WTC11 (cell line): ENCODE measurements at regions not wholly inside any gene's neighbourhood (a gene's known extent, or its start where the extent isn't known, plus 50 kb on each side); places are given as distances from the start of the nearest gene placed in this dataset.

Source experiments
- ATAC-seq: fragments of 200-7000 bp; cut with Tn5 transposase; 2 replicates; pipeline ENCODE4 v1.10.0; 2021; ENCODE audit warnings: mild to moderate bottlenecking, moderate library complexity
- CTCF ChIA-PET: fragments of 300-600 bp; sonication (Branson Sonifier 250); formaldehyde crosslinking; loops from one replicate; lab custom pipeline; 2021; ENCODE audit warnings: antibody characterized with exemption; lab: Charles Lee
- POLR2A ChIA-PET: fragments of 350-600 bp; sonication (Branson Sonifier 250); formaldehyde crosslinking; loops from one replicate; lab custom pipeline; 2021; ENCODE audit warnings: antibody characterized with exemption; lab: Charles Lee
- DNase-seq: peaks from one replicate; pipeline ENCODE4 v3.0.0; 2021; ENCODE audit warnings: low spot score
- H3K27ac Mint-ChIP-seq: 2 replicates; pipeline ENCODE4 v1.8.0; 2021; ENCODE audit warnings: mixed read lengths
- H3K27me3 Mint-ChIP-seq: 2 replicates; pipeline ENCODE4 v1.8.0; 2021; ENCODE audit warnings: low read depth, mild to moderate bottlenecking, moderate library complexity, mixed read lengths
- H3K36me3 Mint-ChIP-seq: 2 replicates; pipeline ENCODE4 v1.8.0; 2021; ENCODE audit warnings: mixed read lengths
- H3K4me1 Mint-ChIP-seq: 2 replicates; pipeline ENCODE4 v1.8.0; 2022; ENCODE audit warnings: mixed read lengths
- H3K4me3 Mint-ChIP-seq: 2 replicates; pipeline ENCODE4 v1.8.0; 2021; ENCODE audit warnings: mild to moderate bottlenecking, moderate library complexity, mixed read lengths
- H3K9me3 Mint-ChIP-seq: 2 replicates; pipeline ENCODE4 v1.8.0; 2021; ENCODE audit warnings: mixed read lengths
- CREM ChIP-seq: sonication (generic); formaldehyde crosslinking; IDR thresholded peaks from 2 replicates; pipeline ENCODE4 v1.8.1; 2022; ENCODE audit warnings: mild to moderate bottlenecking, missing genetic modification reagents, moderate library complexity
- EMX1 ChIP-seq: fragments of 250-450 bp; sonication (Bioruptor Pico); IDR thresholded peaks from 2 replicates; pipeline ENCODE4 v1.8.0; 2021; ENCODE audit warnings: mild to moderate bottlenecking
- ETV6 ChIP-seq: sonication (generic); formaldehyde crosslinking; IDR thresholded peaks from 2 replicates; pipeline ENCODE4 v1.8.1; 2022; ENCODE audit warnings: mild to moderate bottlenecking, missing genetic modification reagents
- GABPB1 ChIP-seq: sonication (generic); formaldehyde crosslinking; IDR thresholded peaks from 2 replicates; pipeline ENCODE4 v1.8.1; 2023; ENCODE audit warnings: mild to moderate bottlenecking, missing genetic modification reagents
- MAX ChIP-seq: sonication (generic); formaldehyde crosslinking; IDR thresholded peaks from 2 replicates; pipeline ENCODE4 v1.8.0; 2022; ENCODE audit warnings: mild to moderate bottlenecking, missing genetic modification reagents
- NFATC4 ChIP-seq: fragments of 250-450 bp; sonication (Bioruptor Pico); IDR thresholded peaks from 2 replicates; pipeline ENCODE4 v1.9.0; 2021; ENCODE audit warnings: mild to moderate bottlenecking
- NFYB ChIP-seq: sonication (generic); formaldehyde crosslinking; conservative IDR thresholded peaks from 2 replicates; pipeline ENCODE4 v1.8.0; 2022; ENCODE audit warnings: low read depth, missing genetic modification reagents
- NR3C1 ChIP-seq: sonication (generic); formaldehyde crosslinking; conservative IDR thresholded peaks from 2 replicates; pipeline ENCODE4 v1.8.1; 2023; ENCODE audit warnings: low read depth, mild to moderate bottlenecking, missing genetic modification reagents
- SOX15 ChIP-seq: fragments of 250-450 bp; sonication (Bioruptor Pico); IDR thresholded peaks from 2 replicates; pipeline ENCODE4 v1.9.0; 2021; ENCODE audit warnings: mild to moderate bottlenecking
- TCF7 ChIP-seq: sonication (generic); formaldehyde crosslinking; IDR thresholded peaks from 2 replicates; pipeline ENCODE4 v1.8.0; 2022; ENCODE audit warnings: mild to moderate bottlenecking, low read depth, missing genetic modification reagents, moderate library complexity
- ZNF121 ChIP-seq: sonication (generic); formaldehyde crosslinking; IDR thresholded peaks from 2 replicates; pipeline ENCODE4 v1.8.0; 2023; ENCODE audit warnings: missing genetic modification reagents
- TF ChIP-seq, protein P1 (sequence below): sonication (generic); formaldehyde crosslinking; IDR thresholded peaks from 2 replicates; pipeline ENCODE4 v1.8.0; 2023; ENCODE audit warnings: missing genetic modification reagents, mild to moderate bottlenecking, borderline replicate concordance
- TF ChIP-seq, protein P2 (sequence below): sonication (generic); formaldehyde crosslinking; IDR thresholded peaks from 2 replicates; pipeline ENCODE4 v1.8.1; 2022; ENCODE audit warnings: low read depth, mild to moderate bottlenecking, moderate library complexity, missing genetic modification reagents, borderline replicate concordance
- TF ChIP-seq, protein P3 (sequence below): sonication (generic); formaldehyde crosslinking; IDR thresholded peaks from 2 replicates; pipeline ENCODE4 v1.8.0; 2022; ENCODE audit warnings: missing genetic modification reagents
- TF ChIP-seq, protein P4 (sequence below): sonication (generic); formaldehyde crosslinking; IDR thresholded peaks from 2 replicates; pipeline ENCODE4 v1.8.1; 2023; ENCODE audit warnings: mild to moderate bottlenecking, missing genetic modification reagents, moderate library complexity
- TF ChIP-seq, protein P5 (sequence below): sonication (generic); formaldehyde crosslinking; IDR thresholded peaks from 2 replicates; pipeline ENCODE4 v1.8.1; 2022; ENCODE audit warnings: missing genetic modification reagents, borderline replicate concordance

GRCh38 chr1:102178480-102178879 is 181.8 kb upstream of the OLFM3 start:
- H3K9me3 Mint-ChIP-seq: no peaks in the 10 kb centered on the region
- ChIA-PET POLR2A (no interaction called here), CTCF (no interaction called here)
- DNase-seq: no peak
- H3K27me3 Mint-ChIP-seq: no peaks in the 10 kb centered on the region
- ATAC-seq: no peak
- TF ChIP-seq, protein P1, sequence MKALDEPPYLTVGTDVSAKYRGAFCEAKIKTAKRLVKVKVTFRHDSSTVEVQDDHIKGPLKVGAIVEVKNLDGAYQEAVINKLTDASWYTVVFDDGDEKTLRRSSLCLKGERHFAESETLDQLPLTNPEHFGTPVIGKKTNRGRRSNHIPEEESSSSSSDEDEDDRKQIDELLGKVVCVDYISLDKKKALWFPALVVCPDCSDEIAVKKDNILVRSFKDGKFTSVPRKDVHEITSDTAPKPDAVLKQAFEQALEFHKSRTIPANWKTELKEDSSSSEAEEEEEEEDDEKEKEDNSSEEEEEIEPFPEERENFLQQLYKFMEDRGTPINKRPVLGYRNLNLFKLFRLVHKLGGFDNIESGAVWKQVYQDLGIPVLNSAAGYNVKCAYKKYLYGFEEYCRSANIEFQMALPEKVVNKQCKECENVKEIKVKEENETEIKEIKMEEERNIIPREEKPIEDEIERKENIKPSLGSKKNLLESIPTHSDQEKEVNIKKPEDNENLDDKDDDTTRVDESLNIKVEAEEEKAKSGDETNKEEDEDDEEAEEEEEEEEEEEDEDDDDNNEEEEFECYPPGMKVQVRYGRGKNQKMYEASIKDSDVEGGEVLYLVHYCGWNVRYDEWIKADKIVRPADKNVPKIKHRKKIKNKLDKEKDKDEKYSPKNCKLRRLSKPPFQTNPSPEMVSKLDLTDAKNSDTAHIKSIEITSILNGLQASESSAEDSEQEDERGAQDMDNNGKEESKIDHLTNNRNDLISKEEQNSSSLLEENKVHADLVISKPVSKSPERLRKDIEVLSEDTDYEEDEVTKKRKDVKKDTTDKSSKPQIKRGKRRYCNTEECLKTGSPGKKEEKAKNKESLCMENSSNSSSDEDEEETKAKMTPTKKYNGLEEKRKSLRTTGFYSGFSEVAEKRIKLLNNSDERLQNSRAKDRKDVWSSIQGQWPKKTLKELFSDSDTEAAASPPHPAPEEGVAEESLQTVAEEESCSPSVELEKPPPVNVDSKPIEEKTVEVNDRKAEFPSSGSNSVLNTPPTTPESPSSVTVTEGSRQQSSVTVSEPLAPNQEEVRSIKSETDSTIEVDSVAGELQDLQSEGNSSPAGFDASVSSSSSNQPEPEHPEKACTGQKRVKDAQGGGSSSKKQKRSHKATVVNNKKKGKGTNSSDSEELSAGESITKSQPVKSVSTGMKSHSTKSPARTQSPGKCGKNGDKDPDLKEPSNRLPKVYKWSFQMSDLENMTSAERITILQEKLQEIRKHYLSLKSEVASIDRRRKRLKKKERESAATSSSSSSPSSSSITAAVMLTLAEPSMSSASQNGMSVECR (CRISPR knock-in tag): no peak
- TF ChIP-seq, protein P2, sequence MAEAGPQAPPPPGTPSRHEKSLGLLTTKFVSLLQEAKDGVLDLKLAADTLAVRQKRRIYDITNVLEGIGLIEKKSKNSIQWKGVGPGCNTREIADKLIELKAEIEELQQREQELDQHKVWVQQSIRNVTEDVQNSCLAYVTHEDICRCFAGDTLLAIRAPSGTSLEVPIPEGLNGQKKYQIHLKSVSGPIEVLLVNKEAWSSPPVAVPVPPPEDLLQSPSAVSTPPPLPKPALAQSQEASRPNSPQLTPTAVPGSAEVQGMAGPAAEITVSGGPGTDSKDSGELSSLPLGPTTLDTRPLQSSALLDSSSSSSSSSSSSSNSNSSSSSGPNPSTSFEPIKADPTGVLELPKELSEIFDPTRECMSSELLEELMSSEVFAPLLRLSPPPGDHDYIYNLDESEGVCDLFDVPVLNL (CRISPR knock-in tag): no peak
- TF ChIP-seq, protein P3, sequence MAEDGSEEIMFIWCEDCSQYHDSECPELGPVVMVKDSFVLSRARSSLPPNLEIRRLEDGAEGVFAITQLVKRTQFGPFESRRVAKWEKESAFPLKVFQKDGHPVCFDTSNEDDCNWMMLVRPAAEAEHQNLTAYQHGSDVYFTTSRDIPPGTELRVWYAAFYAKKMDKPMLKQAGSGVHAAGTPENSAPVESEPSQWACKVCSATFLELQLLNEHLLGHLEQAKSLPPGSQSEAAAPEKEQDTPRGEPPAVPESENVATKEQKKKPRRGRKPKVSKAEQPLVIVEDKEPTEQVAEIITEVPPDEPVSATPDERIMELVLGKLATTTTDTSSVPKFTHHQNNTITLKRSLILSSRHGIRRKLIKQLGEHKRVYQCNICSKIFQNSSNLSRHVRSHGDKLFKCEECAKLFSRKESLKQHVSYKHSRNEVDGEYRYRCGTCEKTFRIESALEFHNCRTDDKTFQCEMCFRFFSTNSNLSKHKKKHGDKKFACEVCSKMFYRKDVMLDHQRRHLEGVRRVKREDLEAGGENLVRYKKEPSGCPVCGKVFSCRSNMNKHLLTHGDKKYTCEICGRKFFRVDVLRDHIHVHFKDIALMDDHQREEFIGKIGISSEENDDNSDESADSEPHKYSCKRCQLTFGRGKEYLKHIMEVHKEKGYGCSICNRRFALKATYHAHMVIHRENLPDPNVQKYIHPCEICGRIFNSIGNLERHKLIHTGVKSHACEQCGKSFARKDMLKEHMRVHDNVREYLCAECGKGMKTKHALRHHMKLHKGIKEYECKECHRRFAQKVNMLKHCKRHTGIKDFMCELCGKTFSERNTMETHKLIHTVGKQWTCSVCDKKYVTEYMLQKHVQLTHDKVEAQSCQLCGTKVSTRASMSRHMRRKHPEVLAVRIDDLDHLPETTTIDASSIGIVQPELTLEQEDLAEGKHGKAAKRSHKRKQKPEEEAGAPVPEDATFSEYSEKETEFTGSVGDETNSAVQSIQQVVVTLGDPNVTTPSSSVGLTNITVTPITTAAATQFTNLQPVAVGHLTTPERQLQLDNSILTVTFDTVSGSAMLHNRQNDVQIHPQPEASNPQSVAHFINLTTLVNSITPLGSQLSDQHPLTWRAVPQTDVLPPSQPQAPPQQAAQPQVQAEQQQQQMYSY (CRISPR knock-in tag): no peak
- TF ChIP-seq ETV6: no peak
- TF ChIP-seq GABPB1: no peak
- TF ChIP-seq NFYB (CRISPR knock-in tag): no peak
- no peak for TF ChIP-seq NR3C1 (CRISPR knock-in tag)
- TF ChIP-seq CREM (CRISPR knock-in tag): no peak
- no peak for TF ChIP-seq EMX1 (CRISPR knock-in tag)
- TF ChIP-seq NFATC4 (CRISPR knock-in tag): no peak
- TF ChIP-seq, protein P4, sequence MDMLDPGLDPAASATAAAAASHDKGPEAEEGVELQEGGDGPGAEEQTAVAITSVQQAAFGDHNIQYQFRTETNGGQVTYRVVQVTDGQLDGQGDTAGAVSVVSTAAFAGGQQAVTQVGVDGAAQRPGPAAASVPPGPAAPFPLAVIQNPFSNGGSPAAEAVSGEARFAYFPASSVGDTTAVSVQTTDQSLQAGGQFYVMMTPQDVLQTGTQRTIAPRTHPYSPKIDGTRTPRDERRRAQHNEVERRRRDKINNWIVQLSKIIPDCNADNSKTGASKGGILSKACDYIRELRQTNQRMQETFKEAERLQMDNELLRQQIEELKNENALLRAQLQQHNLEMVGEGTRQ: no peak
- TF ChIP-seq TCF7 (CRISPR knock-in tag): no peak
- no peak for TF ChIP-seq ZNF121 (CRISPR knock-in tag)
- TF ChIP-seq MAX (CRISPR knock-in tag): no peak
- TF ChIP-seq, protein P5, sequence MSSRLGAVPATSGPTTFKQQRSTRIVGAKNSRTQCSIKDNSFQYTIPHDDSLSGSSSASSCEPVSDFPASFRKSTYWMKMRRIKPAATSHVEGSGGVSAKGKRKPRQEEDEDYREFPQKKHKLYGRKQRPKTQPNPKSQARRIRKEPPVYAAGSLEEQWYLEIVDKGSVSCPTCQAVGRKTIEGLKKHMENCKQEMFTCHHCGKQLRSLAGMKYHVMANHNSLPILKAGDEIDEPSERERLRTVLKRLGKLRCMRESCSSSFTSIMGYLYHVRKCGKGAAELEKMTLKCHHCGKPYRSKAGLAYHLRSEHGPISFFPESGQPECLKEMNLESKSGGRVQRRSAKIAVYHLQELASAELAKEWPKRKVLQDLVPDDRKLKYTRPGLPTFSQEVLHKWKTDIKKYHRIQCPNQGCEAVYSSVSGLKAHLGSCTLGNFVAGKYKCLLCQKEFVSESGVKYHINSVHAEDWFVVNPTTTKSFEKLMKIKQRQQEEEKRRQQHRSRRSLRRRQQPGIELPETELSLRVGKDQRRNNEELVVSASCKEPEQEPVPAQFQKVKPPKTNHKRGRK (CRISPR knock-in tag): no peak
- no peak for TF ChIP-seq SOX15
- no peaks in the 10 kb centered on the region for H3K36me3 Mint-ChIP-seq
- H3K4me1 Mint-ChIP-seq: no peaks in the 10 kb centered on the region
- no peak overlapping the region for H3K4me3 Mint-ChIP-seq
- no peak overlapping the region for H3K27ac Mint-ChIP-seq
